GM18907 (cell line): ENCODE measurements at regions not wholly inside any gene's neighbourhood (a gene's known extent, or its start where the extent isn't known, plus 50 kb on each side); places are given as distances from the start of the nearest gene placed in this dataset.
"Not testable (repeated sequence)": the region's sequence is repeated elsewhere in the genome, so short reads cannot be mapped to it uniquely, and the experiment has no call there.

ENCODE experiments used
- ATAC-seq: cut with Tn5 transposase; IDR thresholded peaks from one replicate; pipeline ENCODE4 v1.9.1; 2021; ENCODE audit warnings: mild to moderate bottlenecking, moderate library complexity; ENCODE audit not compliant: unreplicated experiment

DNA sequence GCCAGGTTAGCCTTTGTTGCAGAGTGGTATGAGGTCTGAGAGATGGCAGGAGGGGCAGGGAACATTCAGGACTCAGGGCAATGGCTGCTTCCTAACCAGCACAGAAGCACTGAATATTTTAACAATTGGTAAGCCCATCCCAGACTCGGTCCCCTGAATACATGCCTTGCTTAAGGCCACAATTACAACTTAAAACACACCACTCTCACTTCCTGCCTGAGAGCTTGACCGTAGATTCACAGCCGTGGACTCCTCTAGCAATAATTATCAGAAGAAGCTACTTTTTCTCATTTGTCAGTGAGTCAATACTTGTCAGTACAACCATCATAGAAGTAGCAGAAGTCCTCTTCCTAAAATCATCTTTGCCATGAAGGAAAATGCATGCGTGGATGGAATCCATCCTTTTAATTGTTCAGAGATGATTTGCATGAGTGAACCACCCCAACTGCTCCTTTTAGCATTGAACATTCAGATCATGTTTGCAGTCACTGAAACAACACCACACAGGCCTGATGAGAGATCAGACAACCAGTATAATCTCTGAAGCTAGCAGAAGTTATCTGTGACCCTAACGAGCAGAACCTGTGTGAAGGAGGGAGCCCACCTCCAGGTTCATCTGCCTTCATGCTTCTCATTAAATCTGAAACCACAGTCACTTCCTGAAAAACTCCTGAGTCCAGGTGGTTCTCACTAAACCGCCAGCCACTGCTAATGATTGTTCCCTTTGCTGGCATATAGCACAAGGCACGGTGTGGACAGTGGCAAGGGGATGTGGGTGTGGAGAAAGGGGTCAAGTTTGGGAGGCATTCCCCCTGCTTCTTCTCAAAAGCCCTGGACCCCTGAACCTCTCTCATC is 333.9 kb upstream of the CNR1 start:
- ATAC-seq = peak; percentile 83

GRCh38 chr6:88499436-88499835 is 333.3 kb upstream of the CNR1 start:
- ATAC-seq = no peak

GRCh38 chr6:88497403-88497802 is 331.3 kb upstream of the CNR1 start:
- ATAC-seq = not testable (repeated sequence)

DNA sequence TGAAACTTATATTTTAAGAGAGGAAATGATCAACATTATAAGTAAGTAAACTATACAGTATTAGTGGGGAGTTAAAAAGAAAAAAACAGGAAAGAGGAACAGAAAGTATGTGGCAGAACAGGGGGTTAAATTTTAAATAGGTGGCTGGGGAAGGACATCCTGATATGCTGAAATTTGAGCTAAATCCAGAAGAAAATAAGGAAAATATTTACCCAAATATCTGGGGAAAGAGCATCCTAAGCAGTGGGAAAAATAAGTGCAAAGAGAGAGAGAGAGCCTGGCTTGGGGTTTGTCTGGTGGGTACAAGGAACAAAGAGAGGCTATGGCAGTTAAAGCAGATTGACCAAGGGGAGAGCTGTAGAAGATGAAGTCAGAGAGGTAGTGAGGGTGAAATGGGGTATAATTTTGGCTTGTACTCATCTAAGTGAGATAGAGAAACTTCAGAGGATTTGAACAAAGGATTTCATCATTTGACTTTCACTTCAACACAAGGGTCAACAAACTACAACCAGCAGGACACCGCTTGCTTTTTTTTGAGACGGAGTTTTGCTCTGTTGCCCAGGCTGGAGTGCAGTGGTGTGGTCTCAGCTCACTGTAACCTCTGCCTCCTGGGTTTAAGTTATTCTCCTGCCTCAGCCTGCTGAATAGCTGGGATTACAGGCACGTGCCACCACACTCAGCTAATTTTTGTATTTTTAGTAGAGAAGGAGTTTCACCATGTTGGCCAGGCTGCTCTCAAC is 328.4 kb upstream of the CNR1 start:
- ATAC-seq = peak; percentile 67

DNA sequence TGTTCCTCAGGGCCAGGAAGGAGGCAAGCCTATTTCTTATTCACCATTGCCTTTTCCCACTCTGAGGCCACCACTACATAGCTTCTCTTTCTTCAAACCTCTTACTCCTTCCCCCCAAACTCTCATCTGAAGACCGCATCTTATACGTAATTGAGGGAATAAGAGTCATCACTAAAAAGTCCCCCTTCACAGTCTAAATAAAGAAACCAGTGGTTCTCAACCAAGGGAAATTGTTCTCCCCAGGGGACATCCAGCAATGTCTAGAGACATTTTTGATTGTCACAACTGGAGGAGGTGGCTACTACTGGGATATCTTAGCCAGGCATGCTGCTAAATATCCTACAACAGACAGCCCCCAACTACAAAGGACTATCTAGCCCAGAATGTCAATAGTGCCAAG is 327.6 kb upstream of the CNR1 start:
- ATAC-seq = peak; percentile 45

GRCh38 chr6:88492824-88493223 is 326.7 kb upstream of the CNR1 start:
- no peak for ATAC-seq

DNA sequence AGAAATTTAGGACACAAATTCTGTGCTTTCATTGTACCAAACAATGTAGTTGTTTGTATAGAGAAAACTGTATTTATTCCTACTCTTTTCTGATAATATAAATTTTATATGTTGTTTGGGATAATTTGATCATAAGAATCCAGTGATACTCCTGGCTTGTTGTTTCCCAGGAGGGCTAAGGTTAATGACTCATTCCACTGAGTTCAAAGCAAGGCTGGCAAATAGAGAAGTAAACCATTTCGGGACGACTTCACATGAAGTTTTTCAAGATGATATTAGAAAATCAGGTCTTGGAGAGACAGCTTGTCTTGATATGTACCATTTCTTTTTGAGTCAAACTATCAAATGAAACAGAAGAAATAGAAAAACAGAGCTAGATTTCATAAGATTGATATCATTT is 326.1 kb upstream of the CNR1 start:
- ATAC-seq = no peak

DNA sequence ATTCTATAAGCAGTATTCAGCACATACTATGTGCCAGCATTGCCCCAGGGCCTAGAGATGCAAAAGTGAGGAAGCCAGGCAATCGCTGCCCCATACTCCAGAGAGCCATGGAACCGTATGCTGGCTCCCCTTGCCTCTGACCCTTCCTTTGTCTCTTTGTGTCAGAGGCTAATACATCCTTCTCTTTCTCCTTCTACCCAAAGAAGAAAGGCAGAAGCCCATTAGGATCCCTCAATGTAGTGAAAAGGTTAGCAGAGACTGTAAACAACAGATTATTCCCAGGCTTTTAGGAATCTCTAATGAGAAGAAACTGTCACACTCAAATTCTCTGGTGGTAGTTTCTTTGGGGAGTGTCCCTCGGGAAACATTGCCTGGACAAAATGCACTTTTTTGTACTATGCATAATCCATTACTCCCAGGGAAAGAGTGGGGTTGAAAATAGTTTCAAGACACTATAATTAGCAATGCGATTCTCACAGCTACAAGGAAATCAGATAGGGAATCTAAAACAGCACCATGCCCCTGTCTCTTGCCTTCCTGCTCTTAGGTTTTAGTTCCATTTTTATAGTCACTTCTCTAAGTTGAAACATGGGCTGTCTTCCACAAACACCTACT is 325.2 kb upstream of the CNR1 start:
- no peak for ATAC-seq

- no peak for ATAC-seq
These were observed 324.7 kb upstream of the CNR1 start for GRCh38 chr6:88490908-88491264.

DNA sequence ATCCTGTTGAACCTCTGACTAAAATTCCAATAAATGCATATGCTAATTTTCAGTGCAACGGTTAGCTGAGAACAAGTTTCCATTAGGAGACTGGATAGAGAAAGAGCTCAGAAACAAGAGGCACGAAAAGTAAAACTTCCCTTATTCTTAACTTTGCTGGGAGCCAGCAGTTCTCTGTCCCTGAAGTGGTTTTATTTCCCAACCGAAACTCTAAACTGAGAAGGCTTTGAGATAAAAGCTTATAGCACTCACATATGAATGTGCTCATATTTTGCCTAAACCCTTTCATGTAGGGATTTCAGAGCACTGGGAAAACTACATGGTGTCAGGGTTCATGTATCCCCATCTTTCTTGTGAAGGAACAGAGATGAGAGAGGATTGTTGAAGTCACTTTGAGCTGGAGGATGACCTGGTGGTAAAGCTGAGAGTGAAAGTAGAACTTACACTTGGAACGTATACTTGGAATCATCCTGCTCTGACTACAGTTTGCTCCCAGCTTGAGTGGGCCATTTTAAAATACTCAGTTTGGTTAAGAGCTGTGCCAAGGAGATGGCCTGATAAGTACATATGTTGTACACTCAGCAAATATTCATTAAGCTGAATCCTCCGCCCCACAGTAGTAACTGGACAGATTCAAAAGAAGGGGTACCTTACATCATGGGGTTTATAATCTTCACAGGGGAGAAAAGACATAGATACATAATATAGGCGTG is 324.2 kb upstream of the CNR1 start:
- ATAC-seq = no peak

- ATAC-seq = no peak
These were observed 317.3 kb upstream of the CNR1 start for GRCh38 chr6:88483424-88483823.

DNA sequence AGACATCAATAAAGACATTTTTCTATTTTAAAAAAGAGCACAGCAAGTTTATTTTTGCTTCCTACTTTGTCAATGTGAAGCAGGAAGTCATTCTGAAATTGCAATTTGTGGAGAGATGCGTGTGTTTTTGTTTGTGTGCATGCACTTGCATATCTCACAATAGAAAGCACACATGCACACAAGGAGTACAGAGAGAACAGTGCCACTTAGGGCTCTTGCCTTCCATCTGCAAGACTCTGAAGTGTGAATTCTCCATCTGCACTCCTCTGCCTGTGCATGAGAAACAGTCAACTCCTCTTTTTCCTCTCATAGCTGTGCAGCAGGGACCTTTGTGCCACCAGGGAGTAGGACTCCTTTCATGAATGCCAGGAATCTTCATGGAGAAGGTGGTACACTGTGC is 316.3 kb upstream of the CNR1 start:
- no peak for ATAC-seq

GRCh38 chr6:88481519-88481918 is 315.4 kb upstream of the CNR1 start:
- no peak for ATAC-seq

DNA sequence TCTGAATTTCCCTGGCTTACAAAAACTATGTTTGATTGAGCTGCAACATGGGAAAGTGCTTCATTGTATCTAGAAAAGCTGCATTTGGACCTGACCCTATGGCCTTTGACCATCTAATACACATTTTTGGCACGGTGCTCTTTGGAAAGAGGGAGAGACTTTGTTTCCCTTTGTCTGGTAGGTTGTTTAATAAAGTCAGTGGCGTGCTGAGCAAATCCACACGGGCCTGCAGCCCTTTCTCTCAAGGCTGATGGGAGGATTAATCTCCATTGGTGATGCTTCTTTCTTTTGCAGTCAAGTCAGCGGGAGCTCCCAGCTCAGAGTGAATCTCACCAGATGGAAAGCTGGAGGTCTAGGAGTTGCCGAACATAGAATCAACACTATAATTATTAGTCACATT is 314.7 kb upstream of the CNR1 start:
- no peak for ATAC-seq

DNA sequence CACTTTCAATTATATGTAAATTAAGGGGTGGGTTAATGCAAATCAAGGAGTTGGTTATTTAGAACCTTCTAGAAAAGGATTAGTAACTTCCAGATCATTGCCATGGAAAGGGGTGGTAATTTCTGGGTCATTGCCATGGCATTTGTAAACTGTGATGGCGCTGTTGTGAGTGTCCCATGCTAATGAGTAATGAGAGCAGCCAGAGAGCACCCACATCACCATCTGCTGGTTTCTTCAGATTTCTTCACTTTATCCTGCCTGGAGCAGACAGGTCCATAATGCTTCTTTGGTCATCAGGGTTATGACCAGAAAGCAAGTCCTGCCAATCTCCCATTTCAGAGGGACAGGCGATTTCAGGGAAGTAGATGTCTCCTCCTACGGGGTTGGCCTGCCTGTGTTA is 311.3 kb upstream of the CNR1 start:
- ATAC-seq = no peak

- ATAC-seq = no peak
These were observed 310.2 kb upstream of the CNR1 start for GRCh38 chr6:88476388-88476787.

- ATAC-seq = no peak
These were observed 308.6 kb upstream of the CNR1 start for GRCh38 chr6:88474720-88475119.

- ATAC-seq = no peak
These were observed 307.4 kb upstream of the CNR1 start for GRCh38 chr6:88473589-88473988.

DNA sequence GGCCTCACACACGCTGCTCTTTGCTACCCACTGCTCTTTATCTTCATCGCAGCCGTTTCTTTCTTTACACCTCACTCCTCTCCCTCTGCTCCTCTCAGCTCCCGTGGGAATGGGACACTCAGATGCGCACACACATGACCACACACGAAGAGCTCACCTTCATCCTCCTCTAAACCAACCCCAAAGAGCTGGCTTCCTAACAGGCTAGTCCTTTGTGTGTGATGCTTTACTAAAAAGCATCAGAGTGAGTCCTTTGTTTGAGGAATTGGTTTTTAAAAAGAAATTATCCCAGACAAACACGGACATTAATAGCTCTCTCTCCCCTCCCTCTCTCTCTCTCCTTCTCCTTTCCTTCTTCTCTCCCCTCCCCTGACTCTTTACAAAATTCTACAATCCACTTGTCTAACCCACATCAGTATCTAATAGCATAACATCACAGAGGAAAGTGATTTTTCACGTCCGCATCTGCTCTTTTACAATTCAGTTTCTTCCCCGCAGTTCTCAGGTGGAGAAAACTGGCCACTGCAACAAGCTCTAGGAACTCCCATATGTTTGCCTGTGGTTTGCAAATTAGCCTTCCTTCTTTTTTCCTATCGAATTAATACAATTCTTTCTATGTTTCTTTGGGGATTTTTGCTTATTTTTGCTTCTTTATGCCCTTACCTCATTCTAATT is 306.8 kb upstream of the CNR1 start:
- no peak for ATAC-seq

DNA sequence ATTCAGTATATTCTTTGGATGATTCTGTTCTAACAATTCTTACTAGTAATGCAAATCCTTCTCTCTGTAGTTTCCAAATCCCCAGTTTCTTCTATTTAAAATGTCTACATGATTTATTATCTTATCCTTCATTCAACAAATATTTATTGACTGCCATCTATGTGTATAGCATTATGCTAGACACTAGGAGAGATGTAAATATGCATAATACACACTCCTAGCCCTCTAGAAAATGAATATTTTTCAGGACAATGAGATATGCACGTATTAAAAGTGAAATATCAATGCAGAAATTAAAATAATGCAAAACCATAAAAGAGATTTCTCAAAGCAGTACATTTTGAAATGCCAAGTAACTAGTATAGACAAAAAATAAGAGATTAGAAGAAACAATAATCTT is 293.5 kb upstream of the CNR1 start:
- ATAC-seq = no peak

DNA sequence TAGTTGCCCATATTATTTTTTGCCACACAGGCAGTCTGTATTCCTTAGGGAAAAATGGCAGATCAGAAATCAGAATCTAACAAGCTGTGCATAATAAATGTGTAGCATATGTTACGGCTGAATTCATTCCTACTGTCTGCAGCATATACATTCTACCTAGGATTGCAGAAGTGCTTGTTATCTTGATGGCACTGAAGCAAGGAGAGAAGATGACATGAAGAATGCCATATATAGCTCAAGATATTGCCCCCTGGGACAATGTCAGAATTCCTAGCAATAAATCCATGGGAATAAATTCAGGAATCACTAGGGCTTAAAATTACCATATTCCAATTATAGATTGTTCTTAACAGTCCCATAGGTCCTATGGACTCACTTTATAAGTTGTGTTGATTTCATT is 293.0 kb upstream of the CNR1 start:
- ATAC-seq = no peak
